ENCODE measurements at regions not wholly inside any gene's neighbourhood (a gene's known extent, or its start where the extent isn't known, plus 50 kb on each side); places are given as distances from the start of the nearest gene placed in this dataset.

GRCh38 chr5:57956636-57957035 is 474.0 kb upstream of the ACTBL2 start:
- Histone ChIP-seq H3K4me3 (no peak overlapping the region), H2AFZ (no peak overlapping the region), H3K27ac (no peak overlapping the region), H3K4me1 (ENCODE audit: insufficient read depth) (no peaks in the 10 kb centered on the region), H3K36me3 (replicated peaks; ENCODE audit: insufficient read depth, low read depth) (no peaks in the 10 kb centered on the region), H3K9me3 (ENCODE audit: low read depth) (no peaks in the 10 kb centered on the region), H3K4me2 (no peak overlapping the region), H3K9me2 (replicated peaks; ENCODE audit: insufficient read depth) (no peaks in the 10 kb centered on the region), H3K79me2 (no peaks in the 10 kb centered on the region), H4K20me1 (ENCODE audit: insufficient read depth, poor library complexity, severe bottlenecking) (no peaks in the 10 kb centered on the region), H3K27me3 (no peaks in the 10 kb centered on the region)
- 91% methylated on average over 3 of the region's 3 CpGs for WGBS (ENCODE audit: low lambda C conversion rate, missing lambda C conversion rate)
- DNase-seq (ENCODE audit: low spot score): no peak
- TF ChIP-seq EZH2 (IDR thresholded peaks at IDR 0.05; ENCODE audit: borderline replicate concordance): no peak
- TF ChIP-seq CTCF (IDR thresholded peaks at IDR 0.05; ENCODE audit: poor library complexity): no peak
- no peak for TF ChIP-seq EZH2phosphoT487 (IDR thresholded peaks at IDR 0.05; ENCODE audit: low read depth, severe bottlenecking, unreplicated experiment)

- Histone ChIP-seq H2AFZ (no peak overlapping the region), H3K9me3 (ENCODE audit: low read depth) (no peaks in the 10 kb centered on the region), H3K36me3 (replicated peaks; ENCODE audit: insufficient read depth, low read depth) (no peaks in the 10 kb centered on the region), H3K27me3 (no peaks in the 10 kb centered on the region), H3K79me2 (no peaks in the 10 kb centered on the region), H3K4me1 (ENCODE audit: insufficient read depth) (no peaks in the 10 kb centered on the region), H3K9me2 (replicated peaks; ENCODE audit: insufficient read depth) (no peaks in the 10 kb centered on the region), H4K20me1 (ENCODE audit: insufficient read depth, poor library complexity, severe bottlenecking) (no peaks in the 10 kb centered on the region), H3K4me3 (no peak overlapping the region), H3K4me2 (no peak overlapping the region), H3K27ac (no peak overlapping the region)
- WGBS (ENCODE audit: low lambda C conversion rate, missing lambda C conversion rate): 3% methylated on average over 1 of the region's 1 CpG
- TF ChIP-seq CTCF (IDR thresholded peaks at IDR 0.05; ENCODE audit: poor library complexity) (no peak), EZH2 (IDR thresholded peaks at IDR 0.05; ENCODE audit: borderline replicate concordance) (no peak), EZH2phosphoT487 (IDR thresholded peaks at IDR 0.05; ENCODE audit: low read depth, severe bottlenecking, unreplicated experiment) (no peak)
- DNase-seq (ENCODE audit: low spot score): no peak
Observed at GRCh38 chr5:57955511-57955910, 472.9 kb upstream of the ACTBL2 start.

GRCh38 chr5:57953792-57954191 is 471.2 kb upstream of the ACTBL2 start:
- no peaks in the 10 kb centered on the region for H3K27me3 ChIP-seq
- H3K79me2 ChIP-seq: no peaks in the 10 kb centered on the region
- H4K20me1 ChIP-seq (ENCODE audit: insufficient read depth, poor library complexity, severe bottlenecking): no peaks in the 10 kb centered on the region
- DNase-seq (ENCODE audit: low spot score): no peak
- no peaks in the 10 kb centered on the region for H3K36me3 ChIP-seq (replicated peaks; ENCODE audit: insufficient read depth, low read depth)
- no peak overlapping the region for H3K27ac ChIP-seq
- H3K4me1 ChIP-seq (ENCODE audit: insufficient read depth): no peaks in the 10 kb centered on the region
- 37% methylated on average over 2 of the region's 2 CpGs for WGBS (ENCODE audit: low lambda C conversion rate, missing lambda C conversion rate)
- H3K4me3 ChIP-seq: no peak overlapping the region
- H3K4me2 ChIP-seq: no peak overlapping the region
- TF ChIP-seq CTCF (IDR thresholded peaks at IDR 0.05; ENCODE audit: poor library complexity) (no peak), EZH2phosphoT487 (IDR thresholded peaks at IDR 0.05; ENCODE audit: low read depth, severe bottlenecking, unreplicated experiment) (no peak), EZH2 (IDR thresholded peaks at IDR 0.05; ENCODE audit: borderline replicate concordance) (no peak)
- H3K9me2 ChIP-seq (replicated peaks; ENCODE audit: insufficient read depth): no peaks in the 10 kb centered on the region
- no peaks in the 10 kb centered on the region for H3K9me3 ChIP-seq (ENCODE audit: low read depth)
- no peak overlapping the region for H2AFZ ChIP-seq

GRCh38 chr5:57950616-57951228 is 468.1 kb upstream of the ACTBL2 start:
- Histone ChIP-seq H3K27me3 (no peaks in the 10 kb centered on the region), H3K9me3 (ENCODE audit: low read depth) (no peaks in the 10 kb centered on the region), H3K79me2 (no peaks in the 10 kb centered on the region), H4K20me1 (ENCODE audit: insufficient read depth, poor library complexity, severe bottlenecking) (no peaks in the 10 kb centered on the region), H3K4me2 (no peak overlapping the region), H3K9me2 (replicated peaks; ENCODE audit: insufficient read depth) (no peaks in the 10 kb centered on the region), H2AFZ (no peak overlapping the region), H3K4me3 (no peak overlapping the region), H3K4me1 (ENCODE audit: insufficient read depth) (peaks cover 7% of the 10 kb centered on the region), H3K27ac (no peak overlapping the region), H3K36me3 (replicated peaks; ENCODE audit: insufficient read depth, low read depth) (no peaks in the 10 kb centered on the region)
- DNase-seq (ENCODE audit: low spot score): no peak
- no peak for TF ChIP-seq CTCF (IDR thresholded peaks at IDR 0.05; ENCODE audit: poor library complexity)
- TF ChIP-seq EZH2 (IDR thresholded peaks at IDR 0.05; ENCODE audit: borderline replicate concordance): no peak
- TF ChIP-seq EZH2phosphoT487 (IDR thresholded peaks at IDR 0.05; ENCODE audit: low read depth, severe bottlenecking, unreplicated experiment): no peak

Measured in hepatocyte (in vitro differentiated cells).